Hematopoietic multipotent progenitor cell treated with erythropoietin and hydrocortisone succinate and interleukin-3 and kit ligand, for 4 days (in vitro differentiated cells): ENCODE measurements at regions not wholly inside any gene's neighbourhood (a gene's known extent, or its start where the extent isn't known, plus 50 kb on each side); places are given as distances from the start of the nearest gene placed in this dataset.
A peak's percentile ranks its signal among the peaks of the same experiment; 100 is the strongest.

Source experiments
- DNase-seq: peaks from one replicate; pipeline ENCODE4 v3.0.0-alpha.2; 2015

DNA sequence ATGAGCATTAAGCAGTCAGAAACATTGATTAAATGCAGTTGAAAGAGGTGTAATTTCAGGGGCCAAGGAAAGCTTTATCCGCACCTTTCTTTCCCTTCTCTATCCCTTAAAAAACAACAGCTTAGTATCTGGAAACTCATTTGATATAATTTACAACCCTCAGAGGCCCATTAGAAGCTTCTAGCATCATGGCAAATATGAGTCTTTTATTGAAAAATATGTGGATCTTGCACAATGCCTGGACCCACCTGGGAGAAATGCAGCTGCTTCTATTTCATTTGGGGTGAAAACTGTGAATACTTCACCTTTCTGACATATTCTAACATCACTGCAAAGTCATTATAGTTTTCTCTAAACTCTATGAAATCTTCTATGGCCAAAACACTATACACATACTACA, 492.2 kb upstream of the PSMD7 start:
- DNase-seq, result no peak

DNA sequence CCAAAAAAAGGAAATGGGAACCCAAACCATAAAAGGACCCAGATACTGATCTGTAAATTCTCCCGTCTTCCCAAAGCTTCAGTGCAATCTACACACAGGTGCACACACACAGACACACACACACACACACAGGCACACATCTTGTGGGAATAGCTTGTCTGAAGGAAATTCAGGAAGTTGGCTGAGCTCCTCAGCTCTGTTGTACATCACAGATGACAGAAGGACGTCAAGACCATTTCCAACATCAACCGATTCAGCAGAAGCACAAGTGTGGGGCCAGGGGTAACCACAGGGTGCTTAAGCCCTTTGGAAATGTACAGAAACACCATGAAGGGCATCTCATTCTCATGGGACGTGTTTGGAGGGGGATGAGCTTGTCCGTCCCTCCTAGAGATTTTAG, 498.1 kb upstream of the PSMD7 start:
- no peak for DNase-seq

DNA sequence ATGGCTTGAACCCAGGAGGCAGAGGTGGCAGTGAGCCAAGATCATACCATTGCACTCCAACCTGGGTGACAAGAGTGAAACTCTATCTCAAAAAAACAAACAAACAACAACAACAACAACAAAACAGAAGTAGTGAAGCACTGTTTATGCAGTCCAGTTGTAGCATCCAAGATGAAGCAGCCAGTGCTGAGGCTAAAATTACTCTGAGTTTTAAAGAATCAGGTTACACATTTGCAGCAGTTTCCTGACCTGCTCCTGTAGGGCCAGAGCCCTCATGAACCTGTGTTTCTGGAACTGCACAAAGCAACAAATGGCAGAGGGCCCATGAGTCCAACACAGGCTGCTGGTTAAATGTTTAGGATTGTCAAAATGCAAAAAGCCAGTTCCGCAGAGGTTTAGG, 499.5 kb upstream of the PSMD7 start:
- no peak for DNase-seq

DNA sequence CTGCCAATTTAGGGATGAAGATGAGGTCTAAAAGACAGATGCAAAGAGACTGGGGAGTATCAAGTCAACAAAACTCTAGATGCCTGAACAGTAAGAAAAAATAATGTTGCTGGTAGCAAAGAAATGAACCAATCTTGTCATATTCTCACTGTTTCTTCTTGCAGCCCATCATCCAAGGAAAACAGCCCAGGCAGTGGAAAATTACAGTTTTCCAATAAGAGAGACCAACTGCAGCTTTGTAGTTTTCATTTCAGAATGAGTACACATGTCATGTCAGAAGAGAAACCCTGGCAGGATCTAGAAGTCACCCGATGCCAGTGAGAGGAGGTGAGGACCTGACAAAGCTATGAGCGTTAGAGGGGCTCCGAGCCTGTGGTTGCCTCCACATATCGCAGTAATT, 500.4 kb upstream of the PSMD7 start:
- DNase-seq, result no peak

DNA sequence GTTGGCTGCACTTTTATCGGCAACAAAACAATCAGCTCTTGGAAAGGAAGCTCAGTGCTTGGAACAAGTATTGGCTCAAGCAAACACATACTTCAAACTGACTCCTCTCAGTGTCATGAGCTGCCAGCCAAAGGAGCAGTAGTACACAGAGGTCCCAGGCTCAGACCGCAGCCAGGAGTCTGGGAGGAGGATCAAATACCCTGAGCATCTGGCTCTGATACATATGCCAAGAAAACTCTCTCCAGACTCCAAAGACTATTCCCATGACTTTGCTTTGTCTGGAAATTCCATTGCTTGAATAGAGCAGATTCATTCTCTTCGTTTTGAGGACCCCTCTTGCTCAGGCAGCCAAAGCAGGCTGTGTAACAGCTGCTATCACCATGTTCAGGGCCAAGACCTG, 501.6 kb upstream of the PSMD7 start:
- no peak for DNase-seq

DNA sequence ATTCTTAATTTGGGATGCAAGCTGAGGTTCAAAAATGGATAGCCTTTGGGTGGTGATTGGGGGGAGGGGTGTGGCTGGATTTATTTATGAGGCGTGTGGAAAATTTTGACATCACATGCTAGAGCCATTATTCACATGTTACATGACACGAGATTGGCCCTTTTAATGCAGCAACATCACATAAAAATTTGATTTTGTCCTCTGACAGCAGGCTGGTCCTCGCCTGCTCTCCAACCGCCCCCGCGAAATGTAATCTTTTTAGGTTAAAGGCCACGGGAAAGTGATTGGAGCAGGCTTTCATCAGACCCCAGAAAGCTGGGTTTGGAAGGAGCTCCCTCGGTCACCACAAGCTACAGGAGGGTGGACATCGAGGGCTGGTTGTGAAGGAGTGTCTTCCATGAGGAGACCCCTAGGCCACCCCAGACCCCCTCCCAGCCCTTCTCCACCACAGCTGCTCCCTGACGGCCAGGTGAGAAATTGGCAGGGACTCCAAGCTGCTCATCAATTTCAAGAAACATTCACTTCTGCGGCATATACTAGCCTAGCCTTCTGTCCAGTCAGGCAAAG, 502.7 kb upstream of the PSMD7 start:
- no peak for DNase-seq

DNA sequence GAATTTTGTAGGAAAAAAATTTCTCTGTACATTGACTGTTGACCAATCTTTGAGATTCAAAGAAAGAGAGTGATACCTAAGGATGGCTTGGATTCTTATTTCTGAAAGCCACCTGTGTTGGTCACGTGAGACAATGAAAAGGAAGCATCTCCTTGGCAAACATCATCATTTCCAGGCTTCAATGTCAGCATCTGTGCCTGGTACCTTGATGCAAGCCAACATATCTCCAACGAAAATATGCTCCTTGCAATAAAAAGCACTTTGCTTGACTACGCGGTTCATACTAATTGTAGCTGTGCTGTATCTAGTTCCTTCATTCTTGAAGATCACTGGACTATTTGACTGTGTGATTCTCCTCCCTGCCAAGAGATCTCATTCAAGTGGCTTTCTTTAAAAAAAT, 503.4 kb upstream of the PSMD7 start:
- DNase-seq, result no peak

DNA sequence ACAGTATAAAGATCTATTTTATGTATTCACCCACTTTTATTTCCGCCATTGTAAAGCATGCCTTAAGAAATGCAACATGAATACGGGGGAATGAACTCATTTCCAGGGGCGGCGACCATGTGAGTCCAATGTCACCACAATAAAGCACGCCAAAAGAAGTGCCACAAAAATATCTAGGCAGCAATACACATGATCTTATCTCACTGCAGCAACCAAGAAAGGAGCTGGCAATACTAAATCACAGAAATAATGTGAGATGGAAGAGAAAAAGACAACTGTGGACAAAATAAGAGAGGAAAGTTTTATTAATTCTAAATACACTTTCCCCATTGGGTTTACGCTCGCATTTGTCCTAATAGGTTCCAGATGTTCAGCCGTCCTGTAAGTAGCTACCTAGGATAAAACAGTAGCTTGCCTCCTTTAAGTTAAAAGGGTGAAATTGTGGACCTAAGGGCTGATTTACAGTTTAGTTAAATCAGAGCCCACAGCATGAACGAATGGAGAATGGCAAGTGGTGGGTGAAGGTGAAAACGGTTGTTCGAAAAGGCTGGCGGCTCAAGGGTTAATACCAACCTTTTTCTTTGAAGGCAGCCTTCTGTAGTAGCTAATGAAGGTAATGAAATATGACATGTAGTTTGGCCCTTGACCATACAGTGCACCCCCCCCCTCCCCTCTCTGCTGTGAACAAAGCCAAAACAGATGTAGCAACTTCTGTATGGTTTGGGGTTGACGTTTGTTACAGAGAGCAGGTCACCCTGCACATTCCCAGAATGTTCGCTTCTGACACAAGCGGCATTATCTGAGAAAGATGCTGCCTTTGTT, 504.2 kb upstream of the PSMD7 start:
- no peak for DNase-seq

DNA sequence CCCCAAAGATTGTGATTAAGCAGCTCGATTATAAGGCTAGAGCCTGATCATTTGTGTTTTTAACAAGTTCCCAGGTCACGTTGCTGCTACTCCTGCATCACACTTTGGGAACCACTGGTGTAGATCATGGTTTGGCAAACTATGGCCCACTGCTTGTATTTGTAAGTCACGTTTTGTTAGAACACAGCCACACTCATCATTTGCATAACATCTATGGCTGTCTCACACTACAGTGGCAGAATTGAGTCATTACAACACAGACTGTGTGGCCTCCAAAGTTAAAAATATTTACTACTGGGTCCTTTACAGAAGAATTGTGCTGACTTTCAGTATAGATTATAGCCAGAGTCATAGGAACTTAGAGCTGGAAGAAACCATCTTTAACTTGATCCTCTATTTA, 515.3 kb upstream of the PSMD7 start:
- no peak for DNase-seq

DNA sequence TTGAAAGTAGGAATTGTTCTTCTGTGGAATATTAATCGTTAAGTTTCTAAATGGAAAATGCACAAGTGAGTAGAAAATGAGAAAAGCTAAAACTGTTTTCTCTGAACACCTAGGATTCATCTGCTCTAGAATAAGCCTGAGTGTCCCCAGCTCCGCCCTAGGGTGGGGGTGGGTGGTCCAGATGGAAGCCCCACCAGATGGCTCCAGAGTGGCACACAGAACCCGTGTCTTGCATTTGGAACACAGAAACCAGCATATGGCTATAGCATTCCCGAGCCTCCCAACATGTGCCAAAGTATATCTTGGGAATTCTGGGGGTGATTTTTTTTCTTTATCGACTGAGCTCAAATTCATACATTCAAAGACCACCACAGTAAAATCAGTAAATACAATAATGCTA, 517.7 kb upstream of the PSMD7 start:
- no peak for DNase-seq

DNA sequence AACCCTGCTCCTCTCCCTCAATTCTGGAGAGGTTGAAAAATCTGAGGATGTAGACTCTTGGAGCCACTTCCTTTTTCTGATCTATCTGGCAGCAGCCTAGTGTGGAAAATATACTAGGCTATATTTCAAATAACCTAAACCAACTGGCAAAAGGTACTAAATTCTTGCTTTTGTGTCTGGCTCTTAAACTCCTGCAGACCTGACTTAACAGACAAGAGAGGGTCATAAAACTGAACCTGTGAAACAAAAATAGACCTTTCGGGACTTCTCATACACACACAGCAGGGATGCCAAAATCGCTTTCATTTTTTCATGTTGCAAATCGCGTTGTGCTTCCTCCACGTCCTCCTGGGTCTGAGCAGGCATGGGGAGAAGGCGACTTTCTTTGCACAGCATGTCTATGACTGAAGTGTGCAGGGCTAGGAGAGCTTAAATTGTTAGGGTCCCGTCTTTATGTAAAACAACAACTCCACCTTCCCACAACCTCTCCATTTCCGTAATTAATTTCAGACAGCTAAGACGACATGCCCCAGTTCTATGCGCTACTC, 520.7 kb upstream of the PSMD7 start:
- DNase-seq, result no peak

DNA sequence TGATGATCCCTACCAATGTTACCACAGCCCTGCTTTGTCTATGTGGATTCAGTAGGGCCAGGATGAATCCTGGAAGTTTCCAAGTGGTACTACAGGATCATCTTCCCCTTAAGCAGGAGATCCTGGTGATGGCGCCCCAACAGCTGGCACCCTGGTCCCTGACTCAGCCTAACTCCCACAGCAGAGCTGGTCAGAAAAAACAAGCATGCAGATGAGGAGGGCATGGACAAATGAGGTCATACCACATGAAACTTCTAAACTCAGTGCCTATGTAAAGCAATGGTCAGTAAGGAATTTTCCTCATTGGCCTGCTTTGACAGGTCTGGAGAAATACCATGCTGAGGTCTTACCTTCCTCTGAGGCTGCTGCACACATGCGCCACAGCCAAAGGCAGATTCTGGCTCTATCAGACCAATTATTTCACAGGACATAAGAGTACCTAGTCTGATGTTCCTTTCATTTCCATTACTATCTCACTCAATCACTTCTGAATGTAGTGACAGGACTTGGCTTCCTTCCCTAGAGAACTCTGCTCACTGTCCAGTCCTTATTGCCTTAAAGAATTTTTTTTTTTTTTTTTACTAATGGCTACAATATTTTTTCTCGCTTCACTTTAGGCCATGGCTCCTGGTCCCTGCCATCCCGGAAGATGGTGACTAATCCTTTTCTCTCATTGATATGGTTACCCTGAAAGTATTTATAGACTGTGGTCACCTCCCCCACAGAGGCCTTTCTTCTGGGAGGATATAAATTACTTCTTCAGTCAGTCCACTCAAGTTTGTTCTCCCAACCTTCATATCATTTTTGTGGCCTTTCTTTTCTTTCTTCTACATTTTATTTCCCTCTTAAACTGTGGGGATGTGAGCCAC, 525.2 kb upstream of the PSMD7 start:
- DNase-seq, result no peak

DNA sequence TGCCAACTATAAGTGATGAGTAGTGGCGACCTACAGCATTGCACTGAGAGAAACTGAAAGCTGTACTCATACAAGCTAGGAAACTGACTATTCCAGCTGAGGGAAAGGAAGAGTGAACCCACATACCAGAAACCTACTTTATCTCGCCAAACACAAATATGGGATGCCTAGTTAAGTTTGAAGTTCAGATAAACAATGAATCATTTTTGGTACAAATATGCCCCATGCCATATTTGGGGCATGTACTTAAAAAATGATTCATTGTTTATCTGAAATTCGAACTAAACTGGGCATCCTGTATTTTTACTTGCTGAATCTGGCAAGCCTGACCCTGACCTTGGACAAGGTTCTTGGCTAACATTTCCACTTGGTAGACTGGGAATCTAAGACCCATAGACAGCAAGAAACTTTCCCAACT, 527.8 kb upstream of the PSMD7 start:
- no peak for DNase-seq

DNA sequence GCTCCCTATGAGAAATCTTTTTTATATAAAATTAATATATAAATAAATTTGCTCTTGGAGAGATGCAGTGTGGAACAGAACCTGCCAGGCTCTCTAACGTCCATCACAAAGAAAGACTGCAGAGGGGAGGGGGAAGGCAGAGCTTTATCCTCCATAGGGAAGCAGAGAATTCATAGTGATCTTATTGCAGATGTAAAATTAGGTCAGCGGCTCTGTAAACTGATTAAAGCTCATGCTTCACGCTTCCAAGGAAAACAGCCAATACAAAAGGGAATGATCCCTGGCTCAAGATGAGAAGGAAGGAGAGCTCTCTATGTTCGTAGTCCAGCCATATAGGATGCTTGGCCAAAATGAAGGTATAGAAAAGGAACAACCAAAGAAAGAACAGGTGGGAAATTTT, 532.3 kb upstream of the PSMD7 start:
- DNase-seq, result no peak

DNA sequence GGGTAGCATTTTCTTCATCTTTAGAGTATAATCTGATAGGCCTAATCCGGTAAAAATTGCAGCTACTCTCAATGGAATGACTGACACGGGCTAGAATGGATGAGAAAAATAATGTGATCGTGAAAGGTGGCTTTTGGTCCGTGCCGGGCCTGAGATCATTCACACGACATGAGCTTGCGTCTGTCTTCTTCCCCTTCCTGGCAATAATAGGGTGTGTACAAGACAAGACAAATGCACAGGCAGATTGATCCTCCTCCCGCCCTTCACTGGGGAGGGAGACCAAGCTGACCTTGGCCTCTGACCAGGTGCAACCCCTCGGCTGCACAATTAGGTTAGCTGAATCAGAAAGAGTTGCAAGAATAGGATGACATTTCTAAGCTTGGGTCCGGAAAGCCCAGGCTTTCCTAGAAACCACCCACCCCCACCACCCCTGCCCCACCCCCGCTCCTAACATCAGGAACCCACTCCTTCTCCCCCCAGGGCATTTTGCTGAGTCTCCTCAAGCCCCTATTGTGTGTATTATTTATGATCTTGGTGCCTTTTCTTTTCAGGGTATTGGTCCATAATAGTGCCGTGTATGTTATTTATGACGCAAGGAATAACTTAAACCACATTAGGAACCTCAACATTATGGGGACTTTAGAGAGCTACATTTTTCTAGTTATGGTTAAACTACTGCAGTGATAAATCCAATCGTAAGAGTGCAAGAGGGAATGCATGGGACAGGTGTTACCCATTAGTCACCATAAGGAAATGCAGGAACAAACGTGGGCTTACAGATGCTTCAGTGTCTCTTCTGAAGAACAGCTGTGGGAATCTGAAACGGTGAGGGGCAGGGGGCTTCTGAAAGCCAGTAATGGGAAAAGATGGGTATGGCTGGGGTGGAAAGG, 540.1 kb upstream of the PSMD7 start:
- DNase-seq, result no peak

DNA sequence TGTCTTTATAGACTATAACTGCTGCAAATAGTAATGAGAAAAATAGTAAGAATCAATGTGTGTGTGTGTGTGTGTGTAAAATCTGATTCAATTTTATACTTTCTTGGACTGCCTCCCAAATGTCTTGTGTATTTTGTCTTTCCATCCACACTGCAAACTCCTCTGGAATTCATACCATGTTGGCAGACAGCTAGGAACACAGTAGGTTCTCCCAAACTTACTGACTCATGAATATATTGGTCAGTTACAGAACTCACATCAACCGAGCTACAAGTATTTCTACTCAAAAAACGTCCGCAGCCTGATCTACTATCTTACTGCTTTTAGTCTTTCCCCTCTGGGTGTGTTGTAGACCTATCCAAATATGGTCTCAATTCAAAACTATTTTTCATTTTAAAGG, 542.7 kb upstream of the PSMD7 start:
- DNase-seq, result no peak

DNA sequence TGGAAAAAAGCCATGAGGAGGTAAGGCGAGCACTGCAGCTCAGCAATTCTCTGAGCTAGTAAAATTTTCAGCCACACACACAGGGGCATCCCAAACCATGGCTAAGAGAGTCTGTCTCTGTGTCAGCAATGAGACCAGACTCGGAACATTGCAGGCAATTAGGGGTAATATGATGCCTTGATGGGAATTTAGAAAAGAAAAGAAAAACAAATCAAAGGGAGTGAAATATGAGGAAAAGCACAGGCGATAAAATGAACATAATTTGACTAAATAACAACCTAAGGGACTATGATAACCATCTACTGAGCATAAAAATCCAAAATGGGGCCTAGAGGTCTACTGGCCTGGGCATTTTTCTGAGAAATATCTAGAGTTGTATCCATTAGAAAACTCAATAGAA, 546.0 kb upstream of the PSMD7 start:
- no peak for DNase-seq

DNA sequence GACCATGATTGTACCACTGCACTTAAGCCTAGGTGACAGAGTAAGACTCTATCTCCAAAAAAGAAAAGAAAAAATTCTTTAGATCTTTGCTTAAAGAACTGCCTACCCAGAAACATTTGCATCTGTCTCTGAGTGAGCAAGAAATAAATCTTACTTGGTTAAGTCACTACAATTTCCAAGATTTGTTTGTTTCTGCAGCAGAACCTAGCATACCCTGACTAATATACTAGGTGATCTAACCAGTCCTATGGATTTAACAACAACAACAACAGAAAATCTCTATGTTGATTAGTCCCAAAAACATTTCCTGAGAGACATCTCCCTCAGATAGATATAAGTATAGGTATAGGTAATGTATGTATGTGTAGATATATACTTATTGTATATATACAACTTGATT, 549.3 kb upstream of the PSMD7 start:
- no peak for DNase-seq

DNA sequence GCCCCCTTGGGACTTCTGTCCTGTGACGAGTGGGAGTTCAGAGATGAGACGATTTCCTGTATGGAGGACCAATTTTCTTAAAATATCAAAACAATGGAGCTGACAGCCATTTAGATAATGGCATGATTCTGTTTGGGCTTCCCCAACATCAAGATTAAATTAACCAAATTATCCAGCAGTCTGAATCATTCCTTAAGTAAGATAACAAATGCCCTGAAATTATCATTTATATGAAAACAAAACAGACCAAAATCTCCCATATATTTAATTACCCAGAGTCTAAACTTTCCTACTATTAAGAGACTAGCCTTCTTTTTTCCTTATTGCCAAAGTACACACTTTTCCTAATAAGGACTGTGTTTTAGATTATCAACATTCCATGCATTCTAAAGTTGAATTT, 550.1 kb upstream of the PSMD7 start:
- no peak for DNase-seq

DNA sequence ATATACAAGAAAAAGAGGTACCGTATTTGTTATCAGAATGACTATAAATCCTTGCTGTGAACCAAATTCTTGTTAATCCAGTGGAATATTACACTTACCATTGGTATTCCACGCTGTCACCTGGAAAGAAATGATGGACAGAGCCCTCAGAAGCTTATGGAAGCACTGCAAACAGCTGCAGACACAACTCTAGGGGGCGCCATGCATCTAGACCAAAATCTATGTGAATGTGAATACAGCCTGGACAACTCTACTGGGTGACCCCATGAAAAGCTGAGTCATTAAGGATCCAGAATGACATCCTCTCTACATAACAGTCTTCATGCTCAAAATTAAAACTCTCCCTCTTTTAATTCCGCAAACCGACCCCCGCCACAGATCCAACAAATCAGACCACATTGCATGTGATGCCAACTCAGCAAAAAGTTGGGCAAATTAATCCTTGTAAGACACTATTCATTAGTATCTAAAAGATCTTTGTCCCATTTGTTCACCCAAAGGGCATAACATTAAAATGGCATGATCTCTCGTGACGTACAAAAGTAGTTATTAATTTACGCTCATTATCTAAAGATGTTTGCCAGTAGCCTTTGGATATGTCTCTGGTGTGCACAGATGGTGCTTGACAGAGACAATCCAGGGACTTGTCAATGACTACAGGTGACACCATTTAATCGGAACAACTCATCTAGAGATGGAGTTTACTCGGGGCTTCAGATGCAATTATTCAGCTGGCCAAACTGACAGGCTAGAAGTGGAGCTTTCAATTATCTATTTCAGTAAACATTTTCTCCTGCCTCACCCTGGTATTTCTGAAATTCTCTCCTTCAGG, 552.7 kb upstream of the PSMD7 start:
- peak; percentile 3 for DNase-seq

DNA sequence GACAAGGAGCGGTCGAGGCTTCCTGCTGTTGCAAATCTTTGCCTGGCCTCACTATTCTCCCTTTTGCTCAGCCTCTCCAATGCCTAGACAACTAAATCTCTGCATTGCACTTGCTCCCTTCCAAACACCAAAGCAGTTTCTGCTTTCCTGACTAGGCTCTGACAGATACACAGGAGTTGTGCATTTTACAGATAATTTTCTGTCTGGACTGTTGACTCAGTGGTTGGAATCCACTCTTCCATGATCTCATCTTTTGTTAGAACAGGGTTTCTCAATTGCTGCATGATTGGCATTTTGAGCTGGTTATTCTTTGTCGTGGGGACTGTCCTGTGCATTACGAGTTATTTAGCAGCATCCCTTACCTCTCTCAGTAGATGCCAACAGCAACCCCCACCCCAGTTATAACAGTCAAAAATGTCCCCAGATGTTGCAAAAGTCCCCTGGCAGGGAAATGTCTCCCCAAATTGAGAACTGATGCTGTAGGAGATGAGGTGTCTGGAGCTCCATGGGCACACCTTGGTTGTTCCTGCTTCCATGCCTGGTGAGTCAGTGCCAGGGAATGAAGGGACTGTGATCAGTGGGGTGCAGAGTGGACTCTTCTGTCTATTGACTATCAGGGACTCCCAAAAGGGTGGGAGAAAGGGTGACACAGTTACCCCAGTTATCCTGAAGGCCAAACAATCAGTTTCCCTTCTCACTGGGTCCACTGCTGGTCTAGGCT, 557.4 kb upstream of the PSMD7 start:
- no peak for DNase-seq
